Heart right ventricle (tissue), 16 donors: ENCODE measurements at regions not wholly inside any gene's neighbourhood (a gene's known extent, or its start where the extent isn't known, plus 50 kb on each side); places are given as distances from the start of the nearest gene placed in this dataset.
"Not testable (repeated sequence)": the region's sequence is repeated elsewhere in the genome, so short reads cannot be mapped to it uniquely, and the experiment has no call there.

ENCODE experiments used
- ATAC-seq, 8 donors: fragments of 200-7000 bp; cut with Tn5 transposase; one replicate each; pipeline ENCODE4 v1.9.1; 2020; ENCODE audit warnings: mild to moderate bottlenecking in 8 of 8, moderate library complexity in 8 of 8, moderate number of reproducible peaks in 1 of 8
- DNase-seq, 2 donors: peaks; one replicate each; pipeline ENCODE4 v3.0.0-alpha.2; 2020
- H3K27ac ChIP-seq, 10 donors: fragments of 200-600 bp; sonication (generic) in 2 of 10; one replicate each; pipeline versions ENCODE4 v1.5.0 to v1.8.0; 2020 to 2022; ENCODE audit warnings: mild to moderate bottlenecking in 3 of 10
- H3K27me3 ChIP-seq, 7 donors: fragments of 200-600 bp; one replicate each; pipeline ENCODE4 v1.8.0; 2021 to 2022; ENCODE audit warnings: mild to moderate bottlenecking in 2 of 7
- H3K36me3 ChIP-seq, 9 donors: fragments of 200-600 bp; sonication (generic) in 1 of 9; one replicate each; pipeline versions ENCODE4 v1.5.0 to v1.8.0; 2020 to 2022; ENCODE audit warnings: mild to moderate bottlenecking in 2 of 9
- H3K4me1 ChIP-seq, 9 donors: fragments of 200-600 bp; sonication (generic) in 1 of 9; one replicate each; pipeline versions ENCODE4 v1.5.0 to v1.8.0; 2020 to 2022; ENCODE audit warnings: mild to moderate bottlenecking in 4 of 9
- H3K4me3 ChIP-seq, 10 donors: fragments of 200-600 bp; sonication (generic) in 2 of 10; one replicate each; pipeline versions ENCODE4 v1.5.0 to v1.8.0; 2020 to 2022; ENCODE audit warnings: mild to moderate bottlenecking in 7 of 10, moderate library complexity in 2 of 10
- H3K9me3 ChIP-seq, 11 donors: fragments of 200-600 bp in 10 of 11; sonication (generic) in 2 of 11; one replicate each; pipeline versions ENCODE4 v1.5.0 to v1.8.0; 2013 to 2022; ENCODE audit warnings: mild to moderate bottlenecking in 2 of 11, control low read depth in 1 of 11, moderate library complexity in 1 of 11
- CTCF ChIP-seq, 9 donors: fragments of 200-600 bp; sonication (generic) in 2 of 9; IDR thresholded peaks; one replicate each; pipeline versions ENCODE4 v1.5.0 to v1.8.0; 2021 to 2022; ENCODE audit warnings: antibody characterized with exemption in 9 of 9, mild to moderate bottlenecking in 5 of 9, moderate library complexity in 1 of 9
- WGBS, 2 donors: extraction: QIAGEN DNeasy Blood & Tissue Kit; methylation state at CpG; one replicate each; pipeline ENCODE4 v1.1.7; 2013; ENCODE audit warnings: inconsistent platforms in 1 of 2; 5-methylcytosine and 5-hydroxymethylcytosine counted together
- intact Hi-C, 10 donors: fragments of 100-400 bp; cut with DNase I; formaldehyde crosslinking; loops; one replicate each; pipeline versions ENCODE4 v1.11.1 to v1.14.2; 2022
- donor health status: Arrhythmogenic right ventricular cardiomyopathy.
- donor health status: ischemic (EF 13 %, LVEDD 7.1; RV severe dilation, severe dysfunction).
- donor health status: healthy with polysubstance abuse.
- donor health status: DM: no; HTN: yes; CAD: no.
- donor health status: DM: no; HTN: no; CAD: no.
- donor health status: ischemic (EF 25% LVEDD 6.9; RV normal size, moderate dysfunction).
- donor health status: ischemic (EF 25% LVEDD 5.7; RV mildly dilated, moderate dysfunction).
- donor health status: healthy.
- donor health status: DM: yes; HTN: yes; CAD: no.
- donor health status: Ischemic cardiomyopathy.
- donor health status: ischemic (EF 35%, LVEDD 5.7; RV mildly dilated, moderate dysfunction).
- donor health status: nonischemic (EF 11% LVEDD 7.7; RV severe dilation, severe dysfunction).
- donor health status: DM: yes; HTN: yes; CAD: no.
- donor health status: PGD.
- donor health status: ischemic (EF 29% LVEDD 5.4; RV normal size, mild dysfunction).
- donor health status: nonischemic (EF 23%, LVEDD 6.1; RV moderate dilation, normal function).

- TF ChIP-seq CTCF (IDR thresholded peaks at IDR 0.05): no peak
- H3K27ac ChIP-seq: no peak overlapping the region
- no peaks in the 10 kb centered on the region for H3K36me3 ChIP-seq
- no peak for DNase-seq
- peaks cover 0 to 3% (median 0%) of the 10 kb centered on the region in 7 donors for H3K27me3 ChIP-seq
- H3K9me3 ChIP-seq: peaks cover 0 to 30% (median 3%) of the 10 kb centered on the region in 11 donors
- ATAC-seq: no peak
- intact Hi-C loops: no loop called here
- WGBS, 2 donors: 76 to 77% methylated on average over 5 of the region's 5 CpGs
- no peak overlapping the region for H3K4me3 ChIP-seq
- H3K4me1 ChIP-seq: peaks cover 0 to 13% (median 0%) of the 10 kb centered on the region in 9 donors
Measured at GRCh38 chr6:170004585-170005210, 253.3 kb downstream of the ERMARD start.

- Histone ChIP-seq H3K27ac (no peak overlapping the region), H3K4me1 (peaks cover 0 to 13% (median 0%) of the 10 kb centered on the region in 9 donors), H3K27me3 (peaks cover 0 to 3% (median 0%) of the 10 kb centered on the region in 7 donors), H3K4me3 (no peak overlapping the region), H3K36me3 (no peaks in the 10 kb centered on the region), H3K9me3 (peaks cover 0 to 30% (median 3%) of the 10 kb centered on the region in 11 donors)
- ATAC-seq (no peak), DNase-seq (no peak)
- TF ChIP-seq CTCF (IDR thresholded peaks at IDR 0.05): no peak
- intact Hi-C loops: no loop called here
- WGBS, 2 donors: 36 to 40% methylated on average over 1 of the region's 1 CpG
Measured at GRCh38 chr6:170003451-170004160, 252.2 kb downstream of the ERMARD start.

GRCh38 chr6:170003027-170003426 is 251.6 kb downstream of the ERMARD start:
- Histone ChIP-seq H3K27ac (no peak overlapping the region), H3K36me3 (no peaks in the 10 kb centered on the region), H3K4me3 (no peak overlapping the region), H3K27me3 (peaks cover 0 to 3% (median 0%) of the 10 kb centered on the region in 7 donors), H3K4me1 (peaks cover 0 to 13% (median 0%) of the 10 kb centered on the region in 9 donors), H3K9me3 (peaks cover 0 to 30% (median 3%) of the 10 kb centered on the region in 11 donors)
- ATAC-seq: peak in 3 of 8 donors; percentile 19 to 25 (median 25)
- TF ChIP-seq CTCF (IDR thresholded peaks at IDR 0.05): peak in 4 of 9 donors; percentile 12 to 26 (median 17)
- 82 to 83% methylated on average over 3 of the region's 3 CpGs for WGBS, 2 donors
- intact Hi-C loops: no loop called here
- DNase-seq: no peak

GRCh38 chr6:170001782-170002181 is 250.4 kb downstream of the ERMARD start:
- Histone ChIP-seq H3K4me1 (peaks cover 0 to 18% (median 0%) of the 10 kb centered on the region in 9 donors), H3K9me3 (peaks cover 0 to 30% (median 3%) of the 10 kb centered on the region in 11 donors)
- DNase-seq, H3K27me3 ChIP-seq, H3K27ac ChIP-seq, ATAC-seq, H3K36me3 ChIP-seq, intact Hi-C loops, H3K4me3 ChIP-seq: not testable (repeated sequence)
